GM18870 (cell line): ENCODE measurements at regions not wholly inside any gene's neighbourhood (a gene's known extent, or its start where the extent isn't known, plus 50 kb on each side); places are given as distances from the start of the nearest gene placed in this dataset.

Source experiments
- ATAC-seq: cut with Tn5 transposase; IDR thresholded peaks from one replicate; pipeline ENCODE4 v1.9.1; 2021; ENCODE audit warnings: moderate library complexity; ENCODE audit not compliant: unreplicated experiment

- no peak for ATAC-seq
These were observed 308.4 kb upstream of the PRKCQ start for GRCh38 chr10:6888434-6888833.

DNA sequence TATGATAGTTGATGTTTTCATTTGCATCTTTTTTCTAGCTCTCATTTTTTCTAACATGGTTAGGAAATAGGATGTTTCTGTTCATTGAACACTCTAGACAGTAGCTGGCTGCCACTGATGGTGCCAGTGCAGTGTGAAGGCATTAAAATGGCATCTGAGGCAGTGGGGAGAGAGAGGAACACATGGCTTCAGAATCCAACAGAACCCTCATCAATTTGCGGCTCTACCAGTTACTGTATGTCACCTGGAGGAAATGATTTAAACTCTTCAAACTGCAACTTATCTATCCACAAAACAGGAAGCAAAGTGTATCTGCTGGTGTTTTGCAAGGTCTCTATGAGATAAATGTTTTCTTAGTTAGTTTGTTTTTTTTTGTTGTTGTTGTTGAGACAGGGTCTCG is 305.2 kb upstream of the PRKCQ start:
- no peak for ATAC-seq

DNA sequence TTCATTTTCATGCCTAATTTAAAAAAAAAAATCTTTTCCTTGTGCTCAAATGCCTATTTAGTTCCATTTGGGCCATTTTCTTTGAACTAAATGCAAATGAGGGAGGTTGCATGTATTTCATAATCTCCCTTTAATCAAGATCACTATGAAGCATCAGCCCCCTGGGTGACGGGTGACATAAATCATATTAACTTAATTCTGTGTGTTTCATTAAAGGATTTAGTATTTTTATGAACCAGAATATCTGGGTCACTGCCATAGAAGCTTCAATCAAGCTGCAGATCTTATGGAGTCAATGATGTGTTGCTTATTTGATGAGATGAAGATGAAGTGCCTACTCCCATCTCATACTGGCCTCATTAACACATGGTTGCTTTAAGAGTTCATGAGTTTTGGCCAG is 301.9 kb upstream of the PRKCQ start:
- ATAC-seq = no peak

GRCh38 chr10:6877722-6878392 is 297.8 kb upstream of the PRKCQ start:
- no peak for ATAC-seq

DNA sequence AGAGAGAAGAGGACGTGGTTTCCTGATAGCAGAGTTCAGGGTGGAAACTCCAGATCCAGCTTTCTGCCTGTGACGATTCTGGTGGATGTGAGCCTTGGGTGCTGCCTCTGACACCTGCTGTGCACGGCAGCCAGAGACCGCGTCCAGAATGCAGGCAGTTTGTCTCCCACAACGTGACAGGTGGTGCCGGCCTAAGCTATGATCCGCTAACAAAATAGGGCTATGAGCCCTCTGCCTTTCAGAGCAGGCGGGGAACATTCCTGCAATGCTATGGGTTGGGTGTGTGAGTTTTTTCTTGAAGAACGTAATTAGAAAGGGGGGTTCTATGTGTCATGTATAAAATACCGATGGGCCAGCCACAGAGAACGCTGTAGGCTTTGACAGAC is 297.3 kb upstream of the PRKCQ start:
- no peak for ATAC-seq

DNA sequence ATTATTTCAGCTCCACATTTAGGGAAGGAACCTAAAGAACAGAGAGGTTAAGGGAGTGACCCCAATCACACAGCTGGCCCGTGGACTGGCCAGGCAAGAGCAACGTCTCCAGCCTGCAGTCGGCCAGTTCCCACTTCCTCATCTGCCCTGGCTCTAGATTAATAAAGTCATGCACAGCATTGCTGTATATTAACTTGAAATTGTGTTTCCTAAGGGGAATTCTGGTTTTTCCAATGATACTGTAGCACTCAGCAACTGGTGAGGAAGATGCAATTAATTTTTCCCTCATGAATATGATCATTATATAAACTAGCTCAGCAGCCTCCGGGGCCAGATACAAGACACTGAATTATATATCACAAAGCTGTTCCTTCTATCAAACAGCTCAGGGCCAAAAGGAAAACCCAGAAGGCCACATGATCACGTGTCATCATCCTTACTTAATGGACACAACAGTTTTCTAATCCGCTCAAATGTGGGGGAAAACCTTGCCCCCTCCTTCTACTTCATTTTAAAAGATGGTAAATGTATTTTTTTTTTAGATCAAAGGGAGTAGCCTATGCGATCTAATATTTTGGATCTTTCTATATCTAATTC is 295.3 kb upstream of the PRKCQ start:
- no peak for ATAC-seq

DNA sequence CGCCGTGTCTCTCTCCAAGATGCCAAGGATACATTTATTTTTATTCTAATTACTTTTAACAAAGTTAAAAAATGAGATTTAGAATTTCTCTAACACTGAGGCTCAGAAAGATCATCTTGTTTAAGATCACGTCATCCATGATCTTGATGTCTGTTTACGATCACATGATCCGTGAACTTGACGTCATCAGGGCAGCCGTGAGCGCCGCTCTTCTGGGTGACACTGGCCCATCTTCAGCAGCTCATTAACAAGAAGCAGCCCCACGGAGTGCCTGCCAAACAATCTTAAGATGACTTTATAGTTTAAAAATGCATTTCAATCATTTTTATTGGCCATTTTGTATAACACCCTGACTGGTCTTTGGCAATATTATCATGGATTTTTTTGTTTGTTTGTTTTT is 291.1 kb upstream of the PRKCQ start:
- no peak for ATAC-seq

GRCh38 chr10:6868036-6868725 is 288.1 kb upstream of the PRKCQ start:
- ATAC-seq = no peak

DNA sequence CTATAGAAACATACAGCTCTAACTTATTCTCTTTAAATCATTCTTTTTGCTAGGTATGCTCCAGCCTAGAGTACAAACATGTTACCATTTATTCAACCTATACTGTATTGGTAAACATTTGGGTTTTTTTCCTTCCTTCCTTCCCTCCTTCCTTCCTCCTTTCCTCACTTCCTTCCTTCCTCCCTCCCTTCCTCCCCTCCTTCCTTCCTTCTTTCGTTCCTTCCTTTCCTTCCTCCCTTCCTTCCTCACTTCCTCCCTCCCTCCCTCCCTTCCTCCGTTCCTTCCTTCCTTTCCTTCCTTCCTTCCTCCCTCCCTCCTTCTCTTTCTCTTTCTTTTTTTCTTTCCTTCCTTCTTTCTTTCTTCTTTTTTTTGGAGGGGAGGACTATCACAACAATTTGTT is 286.7 kb upstream of the PRKCQ start:
- ATAC-seq = no peak

DNA sequence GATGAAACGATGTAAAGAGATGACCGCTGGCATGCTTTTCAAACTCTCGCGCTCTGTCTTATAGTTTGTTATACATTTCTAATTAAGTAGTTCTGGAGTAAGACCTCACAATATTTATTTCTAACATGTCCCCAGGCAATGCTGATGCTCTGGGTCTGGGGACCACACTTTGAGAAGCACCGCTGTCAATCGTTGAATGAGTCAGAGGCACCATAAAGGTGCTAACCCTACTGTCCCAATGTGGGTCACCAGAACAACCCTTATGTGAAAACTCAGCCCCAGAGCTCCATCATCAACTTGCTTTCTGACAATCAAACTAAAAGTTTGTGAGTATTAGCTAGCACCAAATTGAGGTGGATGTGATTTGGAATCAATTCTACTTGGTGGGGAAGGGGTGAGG is 284.1 kb upstream of the PRKCQ start:
- no peak for ATAC-seq

DNA sequence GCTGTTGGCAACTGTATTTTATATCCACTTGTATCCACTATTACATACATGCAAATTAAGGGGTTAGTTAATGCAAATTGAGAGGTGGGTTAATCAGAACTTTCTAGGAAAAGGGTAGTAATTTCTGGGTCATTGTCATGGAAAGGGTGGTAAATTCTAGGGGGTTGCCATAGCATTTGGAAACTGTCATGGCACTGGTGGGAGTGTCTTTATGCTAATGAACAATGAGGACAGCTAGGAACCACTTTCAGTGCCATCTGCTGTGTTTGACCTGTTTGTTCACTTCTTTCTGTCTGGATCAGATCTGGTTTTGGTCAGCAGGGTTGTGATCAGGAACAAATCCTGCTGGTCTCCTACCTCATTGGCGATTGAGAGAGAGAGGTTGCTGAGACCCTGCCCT is 283.3 kb upstream of the PRKCQ start:
- ATAC-seq = no peak

- ATAC-seq = no peak
These were observed 270.4 kb upstream of the PRKCQ start for GRCh38 chr10:6850452-6850851.

DNA sequence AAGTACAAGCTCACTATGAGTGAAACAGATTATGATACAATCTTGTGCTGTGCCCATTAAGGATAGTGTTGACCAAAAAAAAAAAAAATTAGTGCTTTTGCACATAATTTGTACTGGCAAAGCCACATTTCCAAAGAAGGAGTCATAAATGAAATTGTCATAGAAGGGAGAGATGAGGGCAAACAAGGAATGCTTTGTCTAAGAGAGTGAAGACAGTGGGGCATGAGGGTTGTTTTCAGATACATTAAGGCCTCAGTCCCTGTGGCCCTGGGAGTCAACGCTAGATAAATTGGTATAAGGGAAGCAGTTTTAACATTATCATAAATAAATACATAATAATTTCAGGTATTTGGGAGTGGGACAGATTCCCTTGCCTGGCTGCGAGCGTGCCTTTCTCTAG is 267.5 kb upstream of the PRKCQ start:
- ATAC-seq = no peak

DNA sequence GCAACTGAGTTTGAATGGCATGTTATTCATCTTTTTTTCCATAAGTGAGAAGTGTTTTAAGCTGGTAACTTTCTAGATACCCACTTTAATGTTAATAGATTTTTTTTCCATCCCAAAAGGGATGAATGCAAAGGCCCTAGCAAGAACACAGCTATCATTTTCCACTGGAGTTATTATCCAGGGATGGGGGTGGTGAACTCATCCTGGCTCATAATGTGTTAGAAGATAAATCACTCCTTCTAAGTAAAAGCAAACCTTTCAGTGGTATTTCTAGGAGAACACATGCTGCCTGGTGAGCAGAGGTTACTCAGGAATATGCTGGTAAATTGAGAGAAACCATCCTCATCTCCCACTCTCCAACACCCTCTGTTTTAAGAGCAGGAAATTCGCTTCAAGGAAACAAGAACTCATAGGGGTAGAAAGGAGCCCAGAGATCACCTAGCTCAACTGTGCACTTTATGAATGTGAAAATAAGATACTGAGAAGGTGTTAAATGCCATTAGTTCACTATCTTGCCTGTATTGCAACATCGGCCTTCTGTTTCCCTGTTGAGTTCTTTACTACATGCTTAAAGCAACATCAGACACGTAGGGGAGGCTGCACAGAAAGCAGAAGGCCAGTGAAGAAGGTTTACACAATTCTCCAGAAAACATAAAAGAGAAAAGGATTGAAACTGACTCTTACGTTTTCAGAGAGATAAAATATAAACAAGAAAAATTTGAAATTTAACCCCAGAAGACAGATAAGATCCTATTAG is 264.0 kb upstream of the PRKCQ start:
- no peak for ATAC-seq

DNA sequence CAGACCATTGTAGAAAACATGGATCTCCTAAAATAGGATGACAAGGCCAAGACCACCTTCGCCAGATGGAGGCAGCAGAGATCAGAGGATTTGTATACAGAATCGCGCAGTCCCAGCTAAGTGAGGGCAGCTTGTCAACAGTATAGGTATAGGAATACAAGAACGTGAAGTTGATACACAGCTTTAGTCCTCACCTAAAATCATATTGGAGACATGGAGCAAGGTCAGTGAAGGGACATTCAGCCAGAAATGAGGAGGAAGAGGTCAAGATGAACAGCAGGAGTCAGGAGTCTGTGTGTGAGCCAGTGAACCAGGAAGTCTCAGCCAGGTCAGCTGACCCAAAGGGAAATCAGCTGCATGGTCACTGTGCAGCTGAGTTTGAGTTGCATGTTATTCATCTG is 263.4 kb upstream of the PRKCQ start:
- no peak for ATAC-seq

- no peak for ATAC-seq
These were observed 262.6 kb upstream of the PRKCQ start for GRCh38 chr10:6842722-6843121.

GRCh38 chr10:6841761-6842160 is 261.7 kb upstream of the PRKCQ start:
- no peak for ATAC-seq

GRCh38 chr10:6840766-6841165 is 260.7 kb upstream of the PRKCQ start:
- ATAC-seq = no peak

DNA sequence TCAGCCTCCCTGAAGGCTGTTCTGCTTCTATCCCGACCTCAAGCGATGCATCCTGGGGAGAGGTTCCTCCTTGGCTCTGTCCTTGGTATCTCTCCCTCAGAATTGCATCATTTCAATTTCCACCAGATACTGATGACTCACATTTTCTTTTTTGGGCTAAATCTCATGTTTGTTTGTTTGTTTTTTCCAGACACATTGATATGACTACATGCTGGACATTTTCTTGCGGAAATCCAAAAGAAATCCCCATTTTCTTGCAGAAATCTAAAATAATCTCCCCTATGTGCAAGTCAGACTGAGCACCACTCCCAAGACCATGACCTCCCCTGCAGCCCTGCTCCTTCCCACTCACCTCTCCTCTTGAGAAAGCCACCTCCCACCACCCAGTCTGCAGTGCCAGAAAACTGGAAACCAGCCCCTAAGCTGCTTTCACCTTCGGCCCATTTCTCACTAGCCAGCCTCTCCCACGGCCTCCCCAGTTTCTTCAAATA is 260.2 kb upstream of the PRKCQ start:
- ATAC-seq = no peak

DNA sequence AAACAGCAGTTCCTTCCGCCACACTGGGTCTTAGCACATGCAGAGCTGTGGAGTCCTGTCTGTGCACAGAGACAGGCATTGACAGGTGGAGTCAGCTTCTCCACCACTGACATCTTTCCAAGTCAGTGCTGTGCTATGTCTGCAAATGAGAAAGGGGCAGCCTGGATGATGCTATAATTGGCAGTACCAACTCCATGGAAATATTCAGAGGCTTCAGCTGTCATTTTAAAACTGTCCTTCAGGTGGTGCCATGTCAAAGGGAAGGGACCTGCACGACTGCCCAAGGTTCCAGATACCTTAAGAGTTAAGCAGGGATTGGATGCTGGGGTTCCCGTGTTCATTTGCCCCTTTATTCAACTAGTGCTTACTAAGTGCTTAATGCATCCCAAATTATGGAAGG is 258.0 kb upstream of the PRKCQ start:
- no peak for ATAC-seq

DNA sequence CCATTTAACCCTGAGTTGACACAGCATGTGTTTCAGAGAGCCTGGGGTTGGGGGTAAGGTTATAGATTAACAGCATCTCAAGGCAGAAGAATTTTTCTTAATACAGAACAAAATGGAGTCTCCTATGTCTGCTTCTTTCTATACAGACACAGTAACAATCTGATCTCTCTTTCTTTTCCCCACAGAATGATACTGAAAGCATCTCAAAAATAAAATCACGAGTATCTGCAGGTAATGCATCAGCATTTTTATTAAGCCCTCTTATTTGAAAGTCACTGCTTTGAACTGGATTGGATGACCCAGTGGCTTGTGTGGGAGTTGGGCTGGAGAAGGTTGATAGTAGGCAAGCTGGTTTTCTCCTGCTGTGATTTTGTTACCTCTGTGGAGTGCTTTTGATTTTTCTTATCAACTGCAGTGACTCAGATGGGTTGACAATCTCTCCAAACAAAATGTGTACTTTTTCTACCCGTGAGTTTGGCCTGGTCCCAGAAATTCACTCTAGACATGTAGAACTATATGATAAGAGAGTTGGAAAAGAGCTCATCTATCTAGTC is 253.5 kb upstream of the PRKCQ start:
- ATAC-seq = no peak
